HG03066 (cell line): ENCODE measurements at regions not wholly inside any gene's neighbourhood (a gene's known extent, or its start where the extent isn't known, plus 50 kb on each side); places are given as distances from the start of the nearest gene placed in this dataset.

Experiments
- ATAC-seq: cut with Tn5 transposase; IDR thresholded peaks from one replicate; pipeline ENCODE4 v1.9.1; 2021; ENCODE audit warnings: low read depth; ENCODE audit not compliant: unreplicated experiment

- ATAC-seq: no peak
Observed at GRCh38 chr6:29884261-29884660, 56.6 kb downstream of the HLA-G start.

- no peak for ATAC-seq
Observed at GRCh38 chr6:29886701-29887100, 55.6 kb upstream of the HLA-A start.

- ATAC-seq: peak; percentile 64
Observed at GRCh38 chr6:29887330-29887818, 55.0 kb upstream of the HLA-A start.

- ATAC-seq: peak; percentile 66
Observed at GRCh38 chr6:29887819-29888776, 54.2 kb upstream of the HLA-A start.
